G401 (cell line): ENCODE measurements at regions not wholly inside any gene's neighbourhood (a gene's known extent, or its start where the extent isn't known, plus 50 kb on each side); places are given as distances from the start of the nearest gene placed in this dataset.

Experiments
- DNase-seq: peaks from one replicate; pipeline ENCODE4 v3.0.0-alpha.2; 2015; ENCODE audit warnings: low spot score
- in situ Hi-C: cut with HindIII; loops from 2 replicates; pipeline ENCODE4 v1.10.0; 2016; ENCODE audit warnings: low sequenced_read_pairs, mixed read lengths

DNA sequence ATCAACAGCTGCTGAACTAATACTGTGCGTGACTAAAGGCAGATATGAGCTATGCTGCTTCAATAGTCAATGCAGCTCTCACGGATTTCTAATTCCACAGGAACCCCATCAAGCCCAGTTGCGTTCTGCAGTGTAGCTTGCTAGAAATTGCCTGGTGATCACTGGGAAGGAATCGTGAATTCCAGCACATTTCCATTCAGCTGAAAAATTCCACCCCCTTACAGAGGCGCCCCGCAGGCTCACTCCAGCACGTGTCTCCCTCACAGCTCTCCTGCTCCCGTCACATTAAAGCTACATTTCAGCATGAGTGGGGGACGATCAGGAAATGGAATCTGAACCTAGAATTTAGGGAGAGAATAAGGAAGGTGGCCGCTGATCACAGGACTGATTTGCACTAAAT is 534.8 kb downstream of the TCERG1L start:
- DNase-seq = no peak
- in situ Hi-C loops = no loop called here

- in situ Hi-C loops = no loop called here
- DNase-seq = no peak
These were observed 533.9 kb downstream of the TCERG1L start for GRCh38 chr10:130777507-130778165.

DNA sequence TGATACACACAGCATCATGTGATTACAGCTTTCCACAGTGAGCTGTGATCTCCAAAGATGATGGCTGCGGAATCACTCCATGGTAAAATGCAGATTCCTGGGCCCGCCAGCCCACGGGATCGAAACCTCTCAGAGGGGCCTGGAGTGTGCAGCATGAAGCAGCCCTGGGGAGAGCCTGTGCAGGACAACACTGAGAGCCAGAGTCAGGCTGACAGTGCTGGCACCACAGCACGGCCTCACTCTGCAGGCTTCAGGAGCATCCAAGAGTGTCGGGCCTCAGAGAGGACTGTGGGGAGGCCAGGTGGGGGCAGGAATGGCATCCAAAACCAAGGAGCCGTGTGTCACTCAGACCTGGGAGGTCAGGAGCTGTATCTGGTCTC is 533.4 kb downstream of the TCERG1L start:
- in situ Hi-C loops = no loop called here
- DNase-seq = no peak

DNA sequence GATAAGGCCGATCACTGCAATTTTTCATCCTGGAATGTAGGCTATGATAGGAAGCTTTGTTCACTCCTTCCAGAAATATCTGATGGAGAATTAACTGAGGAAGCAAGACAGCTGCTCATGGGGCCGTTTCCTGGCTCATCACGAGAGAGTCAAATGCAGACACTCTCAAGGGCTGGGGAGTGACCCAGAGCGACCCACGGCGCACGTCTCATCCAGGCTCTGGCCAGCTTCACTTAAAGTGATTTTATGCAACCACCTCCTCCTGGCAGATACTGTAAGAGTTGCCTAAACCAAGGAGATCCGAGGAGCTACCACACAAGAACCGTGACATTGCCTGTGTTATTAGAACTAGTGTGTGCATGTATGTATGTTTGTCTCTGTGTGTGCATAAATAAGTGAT is 530.8 kb downstream of the TCERG1L start:
- no peak for DNase-seq
- in situ Hi-C loops = no loop called here

DNA sequence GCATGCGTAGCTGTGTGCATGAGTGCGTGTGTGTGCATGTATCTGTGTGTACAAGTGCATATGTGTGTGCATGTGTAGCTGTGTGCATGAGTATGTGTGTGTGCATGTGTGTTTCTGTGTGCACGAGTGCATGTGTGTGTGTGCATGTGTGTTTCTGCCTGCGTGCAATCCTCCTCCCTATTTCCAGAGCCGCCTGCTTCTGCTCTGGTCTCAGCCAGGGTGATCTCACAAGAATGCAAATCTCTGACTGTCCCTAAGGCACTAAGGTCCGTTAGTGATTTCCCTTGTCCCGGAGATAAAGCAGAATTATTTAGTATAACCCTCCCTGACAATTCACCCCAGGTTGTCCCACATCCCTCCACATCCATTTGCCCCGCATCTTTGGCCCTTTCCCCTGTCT is 530.3 kb downstream of the TCERG1L start:
- in situ Hi-C loops = no loop called here
- DNase-seq = no peak

DNA sequence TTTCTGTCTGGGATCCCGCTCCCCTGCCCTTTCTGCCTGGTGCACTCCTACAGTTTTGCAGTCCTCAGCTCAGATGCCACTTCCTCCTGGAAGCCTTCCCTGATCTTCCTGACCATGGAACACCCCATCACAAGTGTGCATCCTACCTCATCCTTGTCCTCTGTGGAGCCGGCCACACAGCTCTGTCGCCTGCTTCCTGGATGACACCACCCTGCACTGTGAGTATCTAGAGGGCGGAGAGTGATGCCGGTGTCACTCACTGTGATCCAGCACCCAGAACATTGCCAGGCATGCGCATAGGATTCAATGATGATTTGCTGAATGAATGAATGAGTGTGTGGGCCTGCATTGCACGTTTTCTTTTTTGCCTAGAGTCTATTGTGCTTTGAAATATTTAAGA is 529.9 kb downstream of the TCERG1L start:
- in situ Hi-C loops = no loop called here
- no peak for DNase-seq

DNA sequence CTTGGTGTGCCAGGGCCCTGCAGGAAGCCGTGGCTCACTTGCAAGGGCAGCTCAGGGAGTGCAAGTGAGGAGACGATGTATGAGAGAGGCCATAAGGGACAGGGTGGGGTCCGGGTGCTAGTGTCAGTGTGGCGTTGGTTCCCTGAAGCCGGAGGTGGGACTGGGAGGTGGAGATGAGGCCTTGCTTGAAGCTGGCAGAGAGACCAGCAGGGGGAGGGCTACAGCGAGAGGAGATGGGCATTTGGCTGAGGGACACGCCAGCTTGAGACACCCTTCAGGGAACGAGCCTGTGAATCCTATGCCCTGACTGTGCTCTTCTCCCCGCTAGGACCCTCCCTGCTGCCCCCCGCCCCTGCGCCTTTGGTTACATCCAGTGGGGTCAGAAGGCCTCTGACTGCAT is 529.1 kb downstream of the TCERG1L start:
- DNase-seq = peak; percentile 19
- in situ Hi-C loops = no loop called here

DNA sequence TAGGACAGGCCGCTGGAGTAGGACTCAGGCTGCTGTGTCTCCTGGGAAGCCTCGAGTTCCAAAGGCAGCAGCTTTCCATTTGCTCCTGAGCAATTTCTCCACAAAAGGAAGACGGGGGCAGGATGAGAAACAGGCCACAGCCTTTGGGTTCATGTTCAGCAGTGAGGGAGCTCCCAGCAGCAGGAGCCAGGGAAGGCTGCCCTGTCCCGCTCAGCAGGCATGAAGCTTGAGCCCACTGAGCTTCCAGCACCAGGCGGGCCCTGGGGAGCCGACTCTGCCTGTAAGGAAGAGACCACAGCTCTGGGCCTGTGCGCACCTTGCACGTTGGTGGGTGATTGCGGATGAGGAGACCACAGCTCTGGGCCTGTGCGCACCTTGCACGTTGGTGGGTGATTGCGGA is 527.2 kb downstream of the TCERG1L start:
- DNase-seq = no peak
- in situ Hi-C loops = no loop called here

DNA sequence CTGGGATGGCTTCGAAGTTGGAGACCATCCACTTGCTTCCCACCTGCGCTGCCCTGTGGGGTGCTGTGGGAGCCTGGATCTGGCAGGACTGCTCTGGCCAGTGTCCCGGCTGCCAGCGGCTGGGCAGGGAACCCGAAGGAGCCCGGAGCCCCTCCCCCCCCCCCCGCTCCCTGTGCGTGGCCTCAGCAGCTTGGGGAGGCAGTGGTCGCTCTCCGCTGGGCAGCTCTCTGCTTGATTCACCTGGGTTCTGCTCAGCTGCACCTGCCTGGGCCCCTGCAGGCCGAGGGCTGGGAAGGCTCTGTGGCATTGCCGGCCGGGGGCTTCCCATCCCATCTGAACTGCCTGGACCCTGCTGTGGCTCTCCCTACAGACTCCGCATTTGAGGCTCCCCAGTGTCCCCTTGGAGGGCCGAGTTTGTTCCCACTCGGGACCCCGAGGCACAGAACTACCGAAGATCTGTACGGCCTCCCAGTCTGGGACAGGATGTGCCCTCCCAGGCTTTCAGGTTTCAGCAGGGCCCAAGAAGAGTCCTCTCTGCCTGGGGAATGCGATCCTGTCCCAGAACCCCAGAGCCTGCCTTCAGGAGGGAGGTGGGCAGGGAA is 525.1 kb downstream of the TCERG1L start:
- no peak for DNase-seq
- in situ Hi-C loops = no loop called here

DNA sequence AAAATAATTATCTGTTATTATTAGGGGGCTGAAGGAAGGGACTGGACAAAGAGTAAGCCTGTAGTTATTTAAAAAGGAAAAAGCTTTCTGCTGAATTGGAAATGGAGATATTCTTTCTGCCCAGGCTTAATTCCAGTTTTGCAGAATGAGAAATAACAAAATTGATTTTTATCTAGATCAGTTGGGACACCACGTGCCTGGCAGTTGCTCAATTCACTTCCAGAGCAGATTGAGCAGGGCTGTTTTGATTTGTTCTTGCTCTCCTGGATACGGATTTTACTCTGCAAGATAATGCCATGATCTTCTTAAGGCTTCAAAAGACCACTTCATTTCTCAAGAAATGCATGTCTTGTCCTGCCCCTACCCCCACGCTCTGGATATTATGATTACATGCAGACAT is 524.3 kb downstream of the TCERG1L start:
- DNase-seq = peak; percentile 7
- in situ Hi-C loops = no loop called here

- in situ Hi-C loops = no loop called here
- no peak for DNase-seq
These were observed 523.7 kb downstream of the TCERG1L start for GRCh38 chr10:130787821-130788220.

- in situ Hi-C loops = no loop called here
- no peak for DNase-seq
These were observed 521.2 kb downstream of the TCERG1L start for GRCh38 chr10:130790339-130790738.

DNA sequence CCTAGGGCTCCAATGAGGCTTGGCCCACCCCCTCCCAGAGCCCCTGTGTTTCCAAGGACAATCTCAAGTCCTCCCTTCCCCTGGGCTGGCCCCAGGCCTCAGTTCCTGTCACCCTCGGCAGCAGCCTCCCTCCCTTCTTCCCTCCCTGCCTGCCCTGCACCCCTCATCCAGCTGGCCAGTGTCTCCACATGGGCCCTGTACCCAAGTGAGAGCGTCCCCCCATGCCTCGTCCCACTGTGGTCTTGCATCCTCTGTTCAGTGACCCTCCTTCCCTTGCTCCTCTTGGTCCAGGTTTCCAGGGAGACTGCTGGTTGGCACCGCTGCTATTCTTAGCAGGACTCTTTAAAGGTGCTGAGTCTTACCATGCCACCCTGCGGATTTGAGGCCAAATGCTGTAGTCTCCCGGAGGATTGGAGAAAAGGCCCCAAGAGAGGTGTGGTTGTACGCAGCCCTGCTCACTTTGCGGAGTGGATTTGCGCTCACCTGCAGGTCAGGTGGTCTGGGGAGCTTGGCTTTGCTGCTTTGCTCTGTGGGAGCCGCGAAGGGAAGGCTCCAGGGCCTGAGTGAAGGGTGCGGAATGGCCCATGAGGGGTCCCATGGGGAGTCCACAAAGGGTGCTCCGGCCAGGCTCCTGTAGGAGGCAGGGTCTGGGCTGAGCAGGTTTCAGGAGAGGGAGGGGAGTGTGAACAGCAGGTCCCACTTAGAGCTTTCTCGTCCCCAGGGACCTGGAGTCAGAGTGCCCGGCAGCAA is 519.2 kb downstream of the TCERG1L start:
- in situ Hi-C loops = no loop called here

DNA sequence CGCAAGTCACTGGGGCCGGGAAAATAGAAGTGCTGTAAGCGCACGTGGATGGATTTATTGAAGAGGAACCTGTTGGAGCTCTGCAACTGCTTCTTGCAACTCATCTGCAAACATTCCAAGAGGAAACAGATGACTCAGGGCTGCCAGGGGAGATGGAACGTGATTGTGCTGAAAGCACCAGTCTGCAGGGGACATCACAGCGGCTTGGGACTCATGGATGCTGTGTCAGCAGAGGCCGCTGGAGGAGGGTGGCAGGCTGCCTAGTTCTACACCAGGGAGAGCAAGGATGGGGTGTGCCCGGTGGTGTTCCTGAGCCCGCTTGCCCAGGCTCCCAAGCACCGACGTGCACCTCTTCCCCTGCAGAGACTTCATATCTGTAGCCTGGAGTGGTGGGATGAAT is 515.7 kb downstream of the TCERG1L start:
- DNase-seq = no peak
- in situ Hi-C loops = no loop called here

More for the DNA sequence above, 519.2 kb downstream of the TCERG1L start:
- DNase-seq = no peak

DNA sequence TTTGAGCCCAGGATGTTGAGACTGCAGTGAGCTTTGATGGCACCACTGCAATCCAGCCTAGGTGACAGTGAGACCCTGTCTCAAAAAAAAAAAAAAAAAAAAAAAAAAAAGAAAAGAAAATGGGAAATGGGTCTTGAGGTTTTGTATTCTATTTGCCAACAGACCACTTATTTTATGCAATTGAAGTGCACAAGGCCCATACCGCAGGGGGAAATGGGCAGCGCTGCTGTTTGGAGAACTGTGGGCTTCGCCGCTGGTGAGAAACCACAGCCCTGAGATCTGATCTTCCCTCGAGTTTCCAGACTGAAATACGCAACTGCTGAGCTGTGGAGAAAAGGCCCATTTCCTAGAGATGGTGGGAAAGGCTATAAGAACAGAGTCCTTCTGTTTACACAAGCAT is 512.0 kb downstream of the TCERG1L start:
- in situ Hi-C loops = no loop called here
- DNase-seq = no peak

DNA sequence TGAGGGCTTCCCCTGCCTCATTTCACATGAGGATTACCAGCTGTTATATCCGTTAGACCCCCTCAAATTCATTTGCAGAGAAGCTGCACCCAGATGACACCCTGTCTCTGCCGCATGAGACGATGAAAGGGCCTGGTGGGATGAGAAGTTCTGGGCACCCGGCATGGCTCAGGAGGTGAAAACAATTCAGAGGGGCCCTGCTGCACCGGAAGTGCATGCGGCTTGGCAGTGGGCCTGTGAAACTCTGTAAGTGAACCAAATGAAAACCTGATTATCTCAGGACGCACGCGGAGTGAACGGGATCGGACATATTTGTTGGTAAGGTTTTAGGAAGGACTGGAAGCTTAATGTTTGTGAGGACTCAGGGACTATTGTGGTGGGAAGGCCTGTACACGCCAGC is 511.2 kb downstream of the TCERG1L start:
- in situ Hi-C loops = no loop called here
- no peak for DNase-seq

DNA sequence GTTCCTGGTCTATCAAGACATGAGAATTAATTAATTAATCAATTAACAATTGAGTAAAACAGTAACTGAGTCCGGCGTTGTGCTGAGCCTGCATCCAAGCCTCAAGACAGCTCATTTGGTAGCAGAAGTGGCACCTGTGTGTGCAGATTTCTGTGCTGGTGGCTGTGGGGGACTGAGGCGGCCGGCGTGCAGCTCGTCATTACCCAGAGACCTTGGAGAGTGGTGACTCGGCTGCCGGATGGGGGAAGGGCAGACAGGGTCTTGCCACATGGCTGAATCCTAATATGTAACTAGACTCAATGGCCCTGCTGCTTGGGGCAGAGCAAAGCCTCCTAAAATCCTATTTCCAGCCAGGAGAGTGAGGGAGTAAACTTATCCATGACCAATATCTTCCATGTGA is 510.2 kb downstream of the TCERG1L start:
- DNase-seq = no peak
- in situ Hi-C loops = no loop called here

DNA sequence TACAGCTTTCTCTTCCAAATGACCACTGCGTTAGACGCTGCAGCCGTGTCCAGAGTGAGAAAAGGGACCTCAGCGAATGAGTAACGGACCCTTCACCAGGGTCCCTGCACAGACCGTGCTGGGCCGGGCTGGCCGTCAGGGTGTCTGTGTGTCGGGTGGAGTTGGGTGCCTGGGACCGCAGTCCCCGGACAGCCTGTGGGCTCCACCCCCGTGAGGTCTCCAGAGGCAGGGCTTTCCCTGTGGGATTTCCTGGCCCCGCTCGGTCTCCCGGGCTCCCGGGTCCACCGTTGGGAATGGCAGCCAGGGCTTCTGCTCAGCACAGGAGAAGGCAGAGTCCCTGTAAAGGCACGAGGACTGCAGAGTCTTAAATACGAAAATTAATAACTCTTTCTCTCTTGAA is 509.7 kb downstream of the TCERG1L start:
- DNase-seq = no peak
- in situ Hi-C loops = no loop called here

- in situ Hi-C loops = no loop called here
- DNase-seq = no peak
These were observed 509.2 kb downstream of the TCERG1L start for GRCh38 chr10:130802301-130802700.

GRCh38 chr10:130804281-130804680 is 507.2 kb downstream of the TCERG1L start:
- in situ Hi-C loops = no loop called here
- DNase-seq = no peak
